Keratinocyte (primary cell): ENCODE measurements at regions not wholly inside any gene's neighbourhood (a gene's known extent, or its start where the extent isn't known, plus 50 kb on each side); places are given as distances from the start of the nearest gene placed in this dataset.

Experiments
- DNase-seq: peaks from one replicate; pipeline ENCODE4 v3.0.0-alpha.2; 2011; ENCODE audit warnings: low read depth, missing footprints, low spot score
- FAIRE-seq: peaks from 2 replicates; lab custom pipeline; 2011; peaks lifted over from hg19 to GRCh38; lab: Jason Lieb, UNC
- H2AFZ ChIP-seq: 2 replicates; pipeline ENCODE4 v1.6.0; 2012; ENCODE audit warnings: low read length, control low read depth, inconsistent platforms; ENCODE audit not compliant: control insufficient read depth
- H3K27ac ChIP-seq: 2 replicates; pipeline ENCODE4 v1.5.1; 2011; ENCODE audit warnings: low read length; ENCODE audit not compliant: control insufficient read depth, insufficient read depth
- H3K27me3 ChIP-seq: 3 replicates; pipeline ENCODE4 v1.6.0; 2011; ENCODE audit warnings: low read length; ENCODE audit not compliant: control insufficient read depth, insufficient read depth; ENCODE audit errors: extremely low read depth
- H3K36me3 ChIP-seq, 2 experiments: 2 replicates in 1 of 2; 3 replicates in 1 of 2; pipeline ENCODE4 v1.5.1; 2011; ENCODE audit warnings: low read length in 2 of 2, mild to moderate bottlenecking in 1 of 2; ENCODE audit not compliant: control insufficient read depth in 2 of 2, insufficient read depth in 2 of 2; ENCODE audit errors: extremely low read depth in 1 of 2
- H3K4me1 ChIP-seq: 3 replicates; pipeline ENCODE4 v1.5.1; 2011; ENCODE audit warnings: low read length; ENCODE audit not compliant: control insufficient read depth, insufficient read depth; ENCODE audit errors: extremely low read depth
- H3K4me2 ChIP-seq: 3 replicates; pipeline ENCODE4 v1.6.0; 2011; ENCODE audit warnings: low read depth, low read length; ENCODE audit not compliant: control insufficient read depth, insufficient read depth; ENCODE audit errors: extremely low read depth
- H3K4me3 ChIP-seq, 3 experiments: fragments of 200-600 bp in 1 of 3; sonication (generic) in 1 of 3; 2 replicates in 2 of 3; 3 replicates in 1 of 3; pipeline ENCODE4 v1.5.1; 2011 to 2016; ENCODE audit warnings: low read length in 3 of 3, mild to moderate bottlenecking in 3 of 3, control low read depth in 2 of 3, inconsistent platforms in 1 of 3, low read depth in 1 of 3, mixed read lengths in 1 of 3, mixed run types in 1 of 3, moderate library complexity in 1 of 3; ENCODE audit not compliant: control insufficient read depth in 2 of 3, insufficient read depth in 2 of 3; ENCODE audit errors: extremely low read depth in 1 of 3
- H3K79me2 ChIP-seq: 2 replicates; pipeline ENCODE4 v1.6.0; 2012; ENCODE audit warnings: low read length; ENCODE audit not compliant: control insufficient read depth, insufficient read depth
- H3K9ac ChIP-seq: 3 replicates; pipeline ENCODE4 v1.6.0; 2011; ENCODE audit warnings: low read length; ENCODE audit not compliant: control insufficient read depth, insufficient read depth; ENCODE audit errors: extremely low read depth
- H3K9me1 ChIP-seq: 3 replicates; pipeline ENCODE4 v1.6.0; 2011; ENCODE audit warnings: low read length; ENCODE audit not compliant: control insufficient read depth, insufficient read depth; ENCODE audit errors: extremely low read depth
- H3K9me3 ChIP-seq: 2 replicates; pipeline ENCODE4 v1.5.1; 2012; ENCODE audit warnings: low read depth, low read length; ENCODE audit not compliant: control insufficient read depth
- H4K20me1 ChIP-seq: 3 replicates; pipeline ENCODE4 v1.6.0; 2011; ENCODE audit warnings: low read length; ENCODE audit not compliant: control insufficient read depth, insufficient read depth; ENCODE audit errors: extremely low read depth
- EZH2 ChIP-seq: IDR thresholded peaks from one replicate; pipeline ENCODE4 v1.6.1; 2012; ENCODE audit warnings: inconsistent platforms, mild to moderate bottlenecking, low read length, moderate library complexity
- dilution Hi-C: fragments of 300-500 bp; cut with MboI; formaldehyde crosslinking; loops from one replicate; pipeline ENCODE4 v1.7.0; 2020; ENCODE audit warnings: low sequenced_read_pairs; ENCODE audit not compliant: extremely low pct_ligation_motif_present
- TF ChIP-seq, protein P1 (sequence below), 3 experiments: IDR thresholded peaks in 1 of 3; conservative IDR thresholded peaks in 1 of 3; optimal IDR thresholded peaks in 1 of 3; 2 replicates in 2 of 3; 3 replicates in 1 of 3; pipeline versions ENCODE3 to v1.5.1; 2011; ENCODE audit warnings: low read length in 3 of 3, mild to moderate bottlenecking in 3 of 3, moderate library complexity in 2 of 3, control low read depth in 1 of 3, inconsistent platforms in 1 of 3; ENCODE audit not compliant: insufficient read depth in 2 of 3; ENCODE audit errors: extremely low read depth in 1 of 3

- no peak overlapping the region for H3K4me2 ChIP-seq
- H3K36me3 ChIP-seq: no peaks in the 10 kb centered on the region
- FAIRE-seq (no peak), DNase-seq (no peak)
- H4K20me1 ChIP-seq: no peaks in the 10 kb centered on the region
- no peaks in the 10 kb centered on the region for H3K79me2 ChIP-seq
- H3K9me1 ChIP-seq: no peaks in the 10 kb centered on the region
- no peak overlapping the region for H3K9ac ChIP-seq
- H2AFZ ChIP-seq: no peak overlapping the region
- no peaks in the 10 kb centered on the region for H3K4me1 ChIP-seq
- dilution Hi-C loops: no loop called here
- TF ChIP-seq EZH2: no peak
- TF ChIP-seq, protein P1, sequence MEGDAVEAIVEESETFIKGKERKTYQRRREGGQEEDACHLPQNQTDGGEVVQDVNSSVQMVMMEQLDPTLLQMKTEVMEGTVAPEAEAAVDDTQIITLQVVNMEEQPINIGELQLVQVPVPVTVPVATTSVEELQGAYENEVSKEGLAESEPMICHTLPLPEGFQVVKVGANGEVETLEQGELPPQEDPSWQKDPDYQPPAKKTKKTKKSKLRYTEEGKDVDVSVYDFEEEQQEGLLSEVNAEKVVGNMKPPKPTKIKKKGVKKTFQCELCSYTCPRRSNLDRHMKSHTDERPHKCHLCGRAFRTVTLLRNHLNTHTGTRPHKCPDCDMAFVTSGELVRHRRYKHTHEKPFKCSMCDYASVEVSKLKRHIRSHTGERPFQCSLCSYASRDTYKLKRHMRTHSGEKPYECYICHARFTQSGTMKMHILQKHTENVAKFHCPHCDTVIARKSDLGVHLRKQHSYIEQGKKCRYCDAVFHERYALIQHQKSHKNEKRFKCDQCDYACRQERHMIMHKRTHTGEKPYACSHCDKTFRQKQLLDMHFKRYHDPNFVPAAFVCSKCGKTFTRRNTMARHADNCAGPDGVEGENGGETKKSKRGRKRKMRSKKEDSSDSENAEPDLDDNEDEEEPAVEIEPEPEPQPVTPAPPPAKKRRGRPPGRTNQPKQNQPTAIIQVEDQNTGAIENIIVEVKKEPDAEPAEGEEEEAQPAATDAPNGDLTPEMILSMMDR (optimal IDR thresholded peaks at IDR 0.05 in 1 of 3, IDR thresholded peaks at IDR 0.05 in 1 of 3, conservative IDR thresholded peaks at IDR 0.05 in 1 of 3; ENCODE audit: extremely low read depth in 1 of 3, insufficient read depth in 2 of 3, low read length in 3 of 3): no peak
- no peak overlapping the region for H3K27ac ChIP-seq
- H3K9me3 ChIP-seq: no peaks in the 10 kb centered on the region
- no peaks in the 10 kb centered on the region for H3K27me3 ChIP-seq
- no peak overlapping the region for H3K4me3 ChIP-seq
These were observed 116.7 kb upstream of the IGLL5 start for GRCh38 chr22:22770881-22771280.

DNA sequence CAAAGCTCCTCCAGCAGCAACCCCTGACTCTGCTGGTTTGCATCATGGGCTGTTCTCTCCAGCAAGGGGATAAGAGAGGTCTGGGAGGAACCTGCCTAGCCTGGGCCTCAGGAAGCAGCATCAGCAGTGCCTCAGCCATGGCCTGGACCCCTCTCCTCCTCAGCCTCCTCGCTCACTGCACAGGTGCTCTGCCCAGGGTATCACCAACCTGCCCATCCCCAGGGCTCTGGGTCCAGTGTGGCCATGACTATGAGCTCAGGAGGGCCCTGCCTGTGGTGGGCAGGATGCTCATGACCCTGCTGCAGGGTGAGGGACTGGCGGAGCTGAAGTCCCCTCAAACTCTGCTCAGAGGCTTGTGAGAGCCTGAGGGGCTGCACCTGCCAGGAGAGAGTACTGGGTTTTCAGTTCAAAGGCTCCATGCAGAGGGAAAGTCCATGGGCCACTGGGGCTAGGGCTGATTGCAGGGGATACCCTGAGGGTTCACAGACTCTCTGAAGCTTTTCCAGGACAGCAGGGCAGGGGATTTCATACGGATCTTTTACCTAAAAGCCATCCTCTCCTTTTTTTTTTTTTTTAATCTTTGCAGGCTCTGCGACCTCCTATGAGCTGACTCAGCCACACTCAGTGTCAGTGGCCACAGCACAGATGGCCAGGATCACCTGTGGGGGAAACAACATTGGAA lies 115.8 kb upstream of the IGLL5 start:
- dilution Hi-C loops: no loop called here
- H4K20me1 ChIP-seq: no peaks in the 10 kb centered on the region
- no peak for FAIRE-seq
- no peaks in the 10 kb centered on the region for H3K4me1 ChIP-seq
- H3K36me3 ChIP-seq: no peaks in the 10 kb centered on the region
- no peaks in the 10 kb centered on the region for H3K27me3 ChIP-seq
- H3K9me3 ChIP-seq: no peaks in the 10 kb centered on the region
- no peak overlapping the region for H3K27ac ChIP-seq
- H2AFZ ChIP-seq: no peak overlapping the region
- no peak overlapping the region for H3K4me2 ChIP-seq
- H3K9me1 ChIP-seq: no peaks in the 10 kb centered on the region
- H3K79me2 ChIP-seq: no peaks in the 10 kb centered on the region
- TF ChIP-seq, protein P1 (optimal IDR thresholded peaks at IDR 0.05 in 1 of 3, IDR thresholded peaks at IDR 0.05 in 1 of 3, conservative IDR thresholded peaks at IDR 0.05 in 1 of 3; ENCODE audit: extremely low read depth in 1 of 3, insufficient read depth in 2 of 3, low read length in 3 of 3): no peak
- no peak for TF ChIP-seq EZH2
- DNase-seq: no peak
- no peak overlapping the region for H3K9ac ChIP-seq
- H3K4me3 ChIP-seq: no peak overlapping the region
